Raji (cell line): ENCODE measurements at regions not wholly inside any gene's neighbourhood (a gene's known extent, or its start where the extent isn't known, plus 50 kb on each side); places are given as distances from the start of the nearest gene placed in this dataset.

Experiments used
- POLR2A ChIP-seq: IDR thresholded peaks from 2 replicates; pipeline ENCODE4 v1.6.1; 2011; ENCODE audit warnings: low read depth, low read length, control low read depth; ENCODE audit not compliant: insufficient read depth

DNA sequence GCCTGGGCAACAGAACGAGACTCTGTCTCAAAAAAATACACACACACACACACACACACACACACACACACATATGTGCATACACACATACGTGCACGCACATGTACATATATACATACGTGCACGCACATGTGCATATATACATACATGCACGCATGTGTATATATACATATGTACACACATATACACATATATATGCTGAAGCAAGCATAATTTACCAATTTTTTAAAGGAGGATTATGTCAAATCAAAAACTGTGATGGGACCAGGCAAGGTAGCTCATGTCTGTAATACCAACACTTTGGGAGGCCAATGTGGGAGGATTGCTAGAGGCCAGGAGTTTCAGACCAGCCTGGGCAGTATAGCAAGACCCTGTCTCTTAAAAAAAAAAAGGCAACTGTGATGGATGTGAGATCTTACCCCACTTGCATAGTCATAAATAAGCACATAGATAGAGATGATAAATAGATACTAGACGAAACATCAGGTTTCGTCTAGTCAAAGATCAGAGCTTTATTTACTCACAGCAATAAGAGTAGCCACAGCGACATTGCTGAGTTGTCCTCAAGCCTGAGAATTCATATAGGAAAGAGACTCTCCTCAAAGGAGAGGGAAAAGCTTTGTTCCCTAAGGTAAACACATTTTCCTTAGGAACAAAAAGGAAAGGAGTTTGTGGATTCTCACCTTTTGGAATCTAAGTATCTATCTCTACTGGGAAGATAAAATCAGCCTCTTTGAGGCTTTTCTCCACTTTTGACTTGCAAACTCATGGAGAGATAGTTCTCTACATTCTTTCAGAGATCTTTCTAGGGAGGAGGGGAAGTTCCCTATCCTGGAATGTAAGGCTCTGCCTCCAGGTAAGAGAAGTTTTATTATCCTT lies 74.7 kb upstream of the AMN1 start:
- no peak for TF ChIP-seq POLR2A

DNA sequence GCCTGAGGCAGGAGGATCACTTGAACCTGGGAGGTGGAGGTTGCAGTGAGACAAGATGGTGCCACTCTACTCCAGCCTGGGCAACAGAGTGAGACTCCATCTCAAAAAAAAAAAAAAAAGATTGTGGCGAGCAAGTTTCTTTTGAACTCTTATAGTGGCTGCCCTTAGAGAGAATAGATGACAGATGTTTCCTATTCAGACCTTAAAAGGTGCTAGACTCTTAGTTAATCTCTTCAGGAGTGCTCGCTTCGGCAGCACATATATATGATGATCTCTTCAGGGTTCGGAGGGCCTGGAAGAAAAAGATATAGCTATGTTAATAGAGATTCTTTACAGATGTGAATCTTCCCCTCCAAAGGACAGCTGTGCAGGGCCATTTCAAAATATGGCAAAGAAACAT lies 73.1 kb upstream of the AMN1 start:
- TF ChIP-seq POLR2A: no peak

DNA sequence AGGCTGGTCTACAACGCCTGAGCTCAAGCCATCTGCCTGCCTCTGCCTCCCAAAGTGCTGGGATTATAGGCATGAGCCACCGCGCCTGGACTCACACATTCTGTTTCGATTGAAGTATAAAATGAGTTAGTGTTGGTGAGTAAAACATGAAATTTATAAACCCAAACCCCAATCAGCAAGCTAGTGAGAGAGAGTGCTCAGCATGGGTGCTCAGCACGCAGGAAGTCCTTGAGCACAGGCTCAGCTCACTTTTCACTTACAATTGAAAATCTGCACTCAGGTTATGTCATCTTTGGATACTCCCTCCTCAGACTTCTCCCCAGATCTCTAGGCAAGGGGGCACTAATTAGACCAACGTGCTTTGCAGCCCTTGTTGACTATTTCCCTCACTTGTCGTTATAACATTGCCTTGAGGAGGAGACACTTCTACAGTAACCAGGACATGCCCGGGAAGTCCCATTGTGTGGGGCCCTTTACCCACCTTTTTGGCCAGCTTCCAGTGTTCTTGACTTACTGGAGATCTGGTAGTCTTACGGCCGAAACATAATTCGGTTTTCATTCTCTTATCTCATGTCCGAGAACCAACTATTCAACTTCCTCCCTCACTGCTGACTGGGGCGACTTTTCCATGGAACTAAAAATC lies 68.5 kb upstream of the AMN1 start:
- no peak for TF ChIP-seq POLR2A

DNA sequence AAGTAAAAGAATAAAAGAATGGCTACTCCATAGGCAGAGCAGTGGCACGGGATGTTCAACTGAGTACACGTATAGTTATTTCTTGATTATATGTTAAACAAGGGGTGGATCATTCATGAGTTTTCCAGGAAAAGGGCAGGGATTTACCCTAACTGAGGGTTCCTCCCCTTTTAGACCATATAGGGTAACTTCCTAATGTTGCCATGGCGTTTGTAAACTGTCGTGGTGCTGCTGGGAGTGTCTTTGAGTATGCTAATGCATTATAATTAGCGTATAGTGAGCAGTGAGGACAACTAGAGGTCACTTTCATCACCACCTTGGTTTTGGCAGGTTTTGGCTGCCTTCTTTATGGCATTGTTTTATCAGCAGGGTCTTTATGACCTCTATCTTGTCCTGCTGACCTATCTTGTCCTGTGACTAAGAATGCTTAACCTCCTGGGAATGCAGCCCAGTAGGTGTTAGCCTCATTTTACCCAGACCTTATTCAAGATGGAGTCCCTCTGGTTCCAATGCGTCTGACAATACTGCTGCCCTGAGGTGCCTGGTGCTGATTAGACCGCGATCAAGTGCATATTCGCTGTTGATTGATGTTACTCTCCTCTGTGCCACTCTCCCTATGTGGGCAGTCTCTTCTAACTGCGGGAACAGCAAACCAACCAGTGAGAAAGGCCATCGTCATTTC lies 67.6 kb upstream of the AMN1 start:
- TF ChIP-seq POLR2A: no peak

DNA sequence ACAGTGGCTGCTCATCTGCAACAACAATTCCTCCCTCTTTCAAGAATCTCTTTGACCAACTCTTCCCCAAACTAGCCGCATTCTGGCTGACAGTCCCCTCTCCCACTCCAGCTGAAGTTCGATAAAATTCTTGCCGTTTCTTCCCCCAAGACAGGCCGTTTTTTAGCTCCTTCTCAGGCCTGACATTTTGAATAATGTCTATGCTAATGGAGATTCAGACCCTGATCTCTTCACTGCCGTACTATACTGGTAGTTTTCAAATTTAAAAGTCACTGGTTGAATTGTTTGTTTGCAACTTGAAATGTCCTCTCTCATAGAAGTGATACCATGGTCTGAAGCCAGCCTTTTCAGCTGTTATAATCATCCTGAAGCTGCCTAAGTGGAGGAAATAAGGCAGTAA lies 65.9 kb upstream of the AMN1 start:
- no peak for TF ChIP-seq POLR2A

DNA sequence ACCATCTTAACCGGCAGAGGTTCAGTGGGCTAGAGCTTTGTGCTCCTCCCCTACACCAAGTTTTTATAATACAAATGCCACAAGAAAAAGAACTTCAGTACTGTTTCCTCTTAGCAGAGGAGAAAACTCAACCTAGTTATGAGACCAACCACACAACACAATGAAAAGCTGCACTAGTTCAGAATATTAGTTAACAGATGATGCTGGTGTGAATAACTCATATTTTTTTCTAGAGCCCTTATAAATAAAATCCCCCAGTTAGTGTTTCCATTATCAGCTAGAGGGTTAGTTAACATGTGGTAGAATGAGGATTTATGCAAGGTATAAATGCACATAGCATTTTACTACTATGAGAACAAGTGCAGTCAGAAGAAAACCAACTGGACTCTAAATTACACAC lies 61.9 kb upstream of the AMN1 start:
- TF ChIP-seq POLR2A: no peak

DNA sequence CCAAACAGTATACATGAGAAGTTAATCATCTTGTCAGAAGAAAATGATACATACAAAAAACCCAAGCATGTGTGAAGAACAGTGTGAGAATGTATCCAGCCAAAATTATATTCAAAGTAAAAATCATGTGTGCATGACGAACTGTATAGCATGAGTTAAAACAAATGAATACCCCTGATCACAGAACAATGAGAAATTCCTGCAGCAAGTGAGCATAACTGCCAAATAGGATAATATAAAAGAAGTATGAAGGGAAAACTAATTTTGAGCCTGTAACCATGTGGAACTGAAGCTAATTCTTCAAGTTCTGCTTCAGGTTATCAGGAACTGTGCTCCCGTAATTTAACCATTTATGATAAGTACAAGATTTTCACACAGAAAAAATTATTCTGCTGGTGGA lies 56.5 kb upstream of the AMN1 start:
- no peak for TF ChIP-seq POLR2A

DNA sequence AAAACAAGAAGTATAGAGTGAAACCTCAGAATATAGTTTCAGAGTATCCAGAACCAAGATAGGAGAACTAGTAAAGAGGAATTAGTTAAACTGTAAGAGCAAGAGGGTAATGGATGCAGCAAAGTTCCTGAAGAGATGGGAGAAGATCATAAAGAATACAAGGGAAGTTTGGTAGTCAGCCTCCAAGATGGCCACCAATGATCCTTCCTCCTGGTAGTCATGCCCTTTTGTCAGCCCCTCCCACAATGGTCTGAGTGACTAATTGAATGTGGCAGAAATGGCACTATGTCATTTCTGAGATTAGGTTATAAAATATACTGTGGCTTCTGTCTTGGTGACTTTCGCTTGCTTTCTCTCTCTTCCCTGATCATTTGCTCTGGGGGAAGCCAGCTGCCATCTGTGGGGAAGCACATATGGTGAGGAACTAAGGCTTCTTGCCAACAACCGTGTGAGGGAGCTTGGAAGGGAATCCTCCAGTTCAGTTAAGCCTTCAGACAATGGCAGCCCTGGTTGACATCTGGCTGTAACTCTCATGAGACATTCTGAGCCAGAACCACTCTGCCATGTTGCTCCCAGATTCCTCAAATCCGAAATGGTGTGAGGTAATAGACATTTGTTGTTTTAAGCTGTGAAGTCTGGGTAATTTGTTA lies 55.3 kb upstream of the AMN1 start:
- TF ChIP-seq POLR2A: no peak

DNA sequence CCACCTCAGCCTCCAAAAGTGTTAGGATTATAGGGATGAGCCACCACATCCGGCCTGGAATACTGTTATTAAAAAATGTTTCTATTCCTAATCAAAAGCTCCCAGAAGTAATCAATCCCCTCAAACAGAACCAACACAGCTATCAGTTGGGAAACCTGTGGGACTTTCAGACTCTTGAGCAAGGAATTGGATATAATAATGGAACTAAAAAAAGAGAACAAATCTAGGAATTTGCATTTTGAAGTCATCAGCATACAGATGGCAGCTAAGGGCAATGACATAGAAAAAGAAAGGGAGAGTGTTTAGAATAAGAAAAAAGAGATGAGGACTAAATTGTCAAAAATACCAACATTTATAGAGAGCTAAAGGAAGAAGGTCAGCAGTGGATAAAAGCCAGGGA lies 54.7 kb upstream of the AMN1 start:
- TF ChIP-seq POLR2A: no peak

DNA sequence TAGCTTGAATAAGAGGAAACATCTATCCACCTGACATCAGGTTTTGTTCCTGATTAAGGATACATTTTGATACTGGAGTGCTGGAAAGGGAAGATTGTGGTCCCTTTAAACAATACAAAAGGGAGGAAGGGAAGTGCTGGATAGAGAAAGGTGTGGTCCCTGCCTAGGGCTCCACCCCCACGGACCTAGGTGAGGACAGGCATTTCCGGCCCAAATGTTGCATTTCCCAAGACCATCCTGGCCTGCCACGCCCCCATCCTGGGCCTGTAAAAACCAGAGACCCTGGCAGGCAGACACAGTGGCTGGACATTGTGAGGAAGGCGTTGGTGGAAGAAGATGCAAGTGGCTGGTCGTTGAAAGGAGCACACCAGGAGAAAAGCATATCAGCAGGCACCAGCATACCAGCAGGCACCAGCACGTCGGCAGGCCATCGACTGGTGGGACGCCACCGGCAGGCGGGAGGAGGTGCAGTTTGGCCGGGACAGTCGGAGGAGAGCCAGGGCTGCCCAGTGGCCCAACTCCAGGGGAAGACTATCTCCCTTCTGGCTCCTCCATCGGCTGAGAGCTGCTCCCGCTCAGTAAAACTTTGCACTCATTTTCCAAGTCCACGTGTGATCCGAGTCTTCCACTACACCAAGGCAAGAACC lies 53.2 kb upstream of the AMN1 start:
- TF ChIP-seq POLR2A: no peak

DNA sequence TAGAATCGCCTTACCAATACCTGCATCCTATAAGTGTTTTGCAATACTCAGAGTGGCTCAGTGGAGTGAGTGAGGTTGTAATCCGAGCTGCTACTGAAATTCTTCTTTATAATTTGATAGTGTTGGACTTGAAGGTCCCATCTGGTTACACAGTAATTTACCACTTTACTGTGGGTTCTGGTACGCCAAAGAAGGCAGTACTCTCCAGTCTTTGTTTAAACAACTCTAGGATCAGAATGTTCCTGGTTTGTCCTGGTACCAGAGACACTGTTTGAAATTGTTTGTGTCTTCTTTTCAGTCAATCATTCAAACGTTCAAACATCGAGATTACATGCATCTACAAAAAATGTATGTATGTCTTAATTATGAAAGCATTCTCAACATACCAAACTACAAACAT lies 51.3 kb upstream of the AMN1 start:
- TF ChIP-seq POLR2A: no peak

DNA sequence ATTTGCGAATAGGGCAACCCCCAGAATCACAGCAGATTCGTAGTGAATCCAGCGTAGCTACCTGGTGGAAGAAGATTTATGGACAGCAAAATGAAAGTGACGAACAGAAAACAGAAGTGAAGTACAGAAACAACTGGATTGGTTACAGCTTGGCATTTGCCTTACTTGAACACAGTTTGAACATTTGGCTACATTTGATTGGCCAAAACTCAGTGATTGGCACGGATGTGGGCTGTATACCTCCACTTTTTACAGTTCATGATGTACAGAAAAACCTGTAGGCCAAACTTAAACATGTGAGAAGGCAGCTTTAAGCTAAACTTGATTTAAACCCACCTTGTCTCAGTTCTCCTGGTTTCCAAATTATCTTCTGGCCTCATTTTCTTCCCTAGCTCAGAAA lies 49.9 kb upstream of the AMN1 start:
- no peak for TF ChIP-seq POLR2A
